Limb (tissue), 2 donors: ENCODE measurements at regions not wholly inside any gene's neighbourhood (a gene's known extent, or its start where the extent isn't known, plus 50 kb on each side); places are given as distances from the start of the nearest gene placed in this dataset.

Experiments used
- DNase-seq, 2 donors: peaks; one replicate each; pipeline ENCODE4 v3.0.0-alpha.2; 2016; ENCODE audit errors: extremely low spot score in 2 of 2

GRCh38 chr3:177561769-177562392, 364.6 kb upstream of the TBL1XR1 start:
- no peak for DNase-seq

GRCh38 chr3:177563243-177563780, 366.0 kb upstream of the TBL1XR1 start:
- DNase-seq: no peak

GRCh38 chr3:177563792-177564191, 366.5 kb upstream of the TBL1XR1 start:
- no peak for DNase-seq

- DNase-seq: no peak
Observed at GRCh38 chr3:177565981-177566380, 368.7 kb upstream of the TBL1XR1 start.

- DNase-seq: no peak
Observed at GRCh38 chr3:177567833-177568232, 370.6 kb upstream of the TBL1XR1 start.

GRCh38 chr3:177569193-177569592, 371.9 kb upstream of the TBL1XR1 start:
- DNase-seq: no peak

- no peak for DNase-seq
Observed at GRCh38 chr3:177569875-177570657, 372.8 kb upstream of the TBL1XR1 start.

GRCh38 chr3:177571271-177571943, 374.1 kb upstream of the TBL1XR1 start:
- DNase-seq: no peak

GRCh38 chr3:177571944-177572315, 374.6 kb upstream of the TBL1XR1 start:
- DNase-seq: no peak

GRCh38 chr3:177574222-177574856, 377.1 kb upstream of the TBL1XR1 start:
- DNase-seq: peak in 1 of 2 donors; percentile 48

GRCh38 chr3:177576746-177577145, 379.5 kb upstream of the TBL1XR1 start:
- DNase-seq: no peak

- no peak for DNase-seq
Observed at GRCh38 chr3:177578488-177578887, 381.2 kb upstream of the TBL1XR1 start.

- no peak for DNase-seq
Observed at GRCh38 chr3:177579419-177579818, 382.1 kb upstream of the TBL1XR1 start.

- DNase-seq: no peak
Observed at GRCh38 chr3:177580437-177580836, 383.2 kb upstream of the TBL1XR1 start.

- no peak for DNase-seq
Observed at GRCh38 chr3:177585271-177585670, 388.0 kb upstream of the TBL1XR1 start.

GRCh38 chr3:177589041-177589650, 391.9 kb upstream of the TBL1XR1 start:
- no peak for DNase-seq

- peak in 1 of 2 donors; percentile 38 for DNase-seq
Observed at GRCh38 chr3:177589911-177590381, 392.7 kb upstream of the TBL1XR1 start.

GRCh38 chr3:177590826-177591225, 393.5 kb upstream of the TBL1XR1 start:
- no peak for DNase-seq

- no peak for DNase-seq
Observed at GRCh38 chr3:177591379-177591778, 394.1 kb upstream of the TBL1XR1 start.

- no peak for DNase-seq
Observed at GRCh38 chr3:177594096-177594495, 396.8 kb upstream of the TBL1XR1 start.

- DNase-seq: no peak
Observed at GRCh38 chr3:177595530-177596188, 398.4 kb upstream of the TBL1XR1 start.
